ENCODE measurements at regions not wholly inside any gene's neighbourhood (a gene's known extent, or its start where the extent isn't known, plus 50 kb on each side); places are given as distances from the start of the nearest gene placed in this dataset.

DNA sequence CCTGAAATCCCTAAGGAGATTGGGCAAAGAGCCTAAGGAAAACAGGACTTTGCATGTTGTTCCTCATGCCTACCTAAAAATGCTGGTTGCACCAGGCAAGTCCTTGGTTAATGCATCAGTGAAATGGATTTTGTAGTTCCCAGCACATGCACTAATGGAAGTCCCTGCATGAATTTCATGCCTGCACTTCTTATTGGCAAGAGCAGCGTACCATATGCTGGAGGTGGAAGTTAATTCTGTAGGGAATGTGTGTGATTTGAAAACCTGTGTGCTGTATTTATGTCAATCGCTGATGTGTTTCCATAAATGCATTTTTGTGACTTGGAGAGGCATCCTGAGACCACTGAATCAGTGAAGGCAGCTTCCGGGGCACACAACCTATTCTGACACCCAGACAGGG is 140.3 kb upstream of the MTNR1B start:
- Histone ChIP-seq H3K9me3 (no peaks in the 10 kb centered on the region), H3K27me3 (replicated peaks; ENCODE audit: control insufficient read depth, insufficient read depth, low read length) (no peaks in the 10 kb centered on the region; the same call in 1 of the 2 replicates), H3K4me3 (ENCODE audit: low read depth, low read length) (no peak overlapping the region), H3K4me1 (no peaks in the 10 kb centered on the region), H3K36me3 (ENCODE audit: control insufficient read depth, insufficient read depth, low read length) (no peaks in the 10 kb centered on the region)
- CTCF ChIA-PET, result no interaction called here
- intact Hi-C loops (cut with micrococcal nuclease; ENCODE audit: unreplicated experiment), result no loop called here
- Mint-ChIP-seq H3K4me1 (ENCODE audit: low read depth, unreplicated experiment) (no peaks in the 10 kb centered on the region), H3K27ac (ENCODE audit: unreplicated experiment) (no peak overlapping the region), H3K27me3 (ENCODE audit: insufficient read depth, unreplicated experiment) (peaks cover 13% of the 10 kb centered on the region), H3K9me3 (ENCODE audit: unreplicated experiment) (no peaks in the 10 kb centered on the region), H3K4me3 (ENCODE audit: unreplicated experiment) (no peak overlapping the region), H3K36me3 (ENCODE audit: insufficient read depth, unreplicated experiment) (no peaks in the 10 kb centered on the region)
- no peak for DNase-seq
- POLR2A ChIA-PET, result no interaction called here
- no TSS peak for BruUV-seq (replicated peaks)
- TF ChIP-seq, protein P1, sequence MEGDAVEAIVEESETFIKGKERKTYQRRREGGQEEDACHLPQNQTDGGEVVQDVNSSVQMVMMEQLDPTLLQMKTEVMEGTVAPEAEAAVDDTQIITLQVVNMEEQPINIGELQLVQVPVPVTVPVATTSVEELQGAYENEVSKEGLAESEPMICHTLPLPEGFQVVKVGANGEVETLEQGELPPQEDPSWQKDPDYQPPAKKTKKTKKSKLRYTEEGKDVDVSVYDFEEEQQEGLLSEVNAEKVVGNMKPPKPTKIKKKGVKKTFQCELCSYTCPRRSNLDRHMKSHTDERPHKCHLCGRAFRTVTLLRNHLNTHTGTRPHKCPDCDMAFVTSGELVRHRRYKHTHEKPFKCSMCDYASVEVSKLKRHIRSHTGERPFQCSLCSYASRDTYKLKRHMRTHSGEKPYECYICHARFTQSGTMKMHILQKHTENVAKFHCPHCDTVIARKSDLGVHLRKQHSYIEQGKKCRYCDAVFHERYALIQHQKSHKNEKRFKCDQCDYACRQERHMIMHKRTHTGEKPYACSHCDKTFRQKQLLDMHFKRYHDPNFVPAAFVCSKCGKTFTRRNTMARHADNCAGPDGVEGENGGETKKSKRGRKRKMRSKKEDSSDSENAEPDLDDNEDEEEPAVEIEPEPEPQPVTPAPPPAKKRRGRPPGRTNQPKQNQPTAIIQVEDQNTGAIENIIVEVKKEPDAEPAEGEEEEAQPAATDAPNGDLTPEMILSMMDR (IDR thresholded peaks at IDR 0.05; ENCODE audit: insufficient read depth in 1 of 2, low read depth in 1 of 2, low read length in 1 of 2, severe bottlenecking in 1 of 2, unreplicated experiment in 1 of 2), result no peak

DNA sequence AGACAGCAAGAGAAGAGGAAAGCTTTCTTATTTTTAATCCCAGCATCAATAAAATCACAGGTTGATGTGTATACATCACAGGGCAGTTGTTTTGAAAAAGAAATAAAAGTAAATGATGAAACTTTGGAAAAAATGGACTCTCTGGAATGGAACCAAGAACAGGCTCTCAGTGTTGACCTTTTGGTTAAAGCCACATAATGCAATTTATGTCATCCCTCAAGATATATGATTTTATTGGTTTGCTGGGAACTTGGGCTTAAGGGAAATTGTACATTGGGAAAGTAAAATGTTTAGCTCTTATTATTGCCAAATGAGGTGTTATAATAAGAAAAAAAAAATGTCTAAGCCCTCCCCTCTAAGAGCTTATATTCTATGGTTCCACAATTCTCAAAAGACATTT is 139.8 kb upstream of the MTNR1B start:
- CTCF ChIA-PET, result no interaction called here
- BruUV-seq (replicated peaks), result no TSS peak
- Histone ChIP-seq H3K4me3 (ENCODE audit: low read depth, low read length) (no peak overlapping the region), H3K4me1 (no peaks in the 10 kb centered on the region), H3K27me3 (replicated peaks; ENCODE audit: control insufficient read depth, insufficient read depth, low read length) (no peaks in the 10 kb centered on the region; the same call in 1 of the 2 replicates), H3K9me3 (no peaks in the 10 kb centered on the region), H3K36me3 (ENCODE audit: control insufficient read depth, insufficient read depth, low read length) (no peaks in the 10 kb centered on the region)
- POLR2A ChIA-PET, result no interaction called here
- DNase-seq, result no peak
- no peaks in the 10 kb centered on the region for H3K4me1 Mint-ChIP-seq (ENCODE audit: low read depth, unreplicated experiment)
- intact Hi-C loops (cut with micrococcal nuclease; ENCODE audit: unreplicated experiment), result no loop called here
- TF ChIP-seq, protein P1 (IDR thresholded peaks at IDR 0.05; ENCODE audit: insufficient read depth in 1 of 2, low read depth in 1 of 2, low read length in 1 of 2, severe bottlenecking in 1 of 2, unreplicated experiment in 1 of 2), result no peak
- no peak overlapping the region for H3K4me3 Mint-ChIP-seq (ENCODE audit: unreplicated experiment)
- peaks cover 15% of the 10 kb centered on the region for H3K27me3 Mint-ChIP-seq (ENCODE audit: insufficient read depth, unreplicated experiment)
- H3K9me3 Mint-ChIP-seq (ENCODE audit: unreplicated experiment), result no peaks in the 10 kb centered on the region
- H3K36me3 Mint-ChIP-seq (ENCODE audit: insufficient read depth, unreplicated experiment), result no peaks in the 10 kb centered on the region
- no peak overlapping the region for H3K27ac Mint-ChIP-seq (ENCODE audit: unreplicated experiment)

DNA sequence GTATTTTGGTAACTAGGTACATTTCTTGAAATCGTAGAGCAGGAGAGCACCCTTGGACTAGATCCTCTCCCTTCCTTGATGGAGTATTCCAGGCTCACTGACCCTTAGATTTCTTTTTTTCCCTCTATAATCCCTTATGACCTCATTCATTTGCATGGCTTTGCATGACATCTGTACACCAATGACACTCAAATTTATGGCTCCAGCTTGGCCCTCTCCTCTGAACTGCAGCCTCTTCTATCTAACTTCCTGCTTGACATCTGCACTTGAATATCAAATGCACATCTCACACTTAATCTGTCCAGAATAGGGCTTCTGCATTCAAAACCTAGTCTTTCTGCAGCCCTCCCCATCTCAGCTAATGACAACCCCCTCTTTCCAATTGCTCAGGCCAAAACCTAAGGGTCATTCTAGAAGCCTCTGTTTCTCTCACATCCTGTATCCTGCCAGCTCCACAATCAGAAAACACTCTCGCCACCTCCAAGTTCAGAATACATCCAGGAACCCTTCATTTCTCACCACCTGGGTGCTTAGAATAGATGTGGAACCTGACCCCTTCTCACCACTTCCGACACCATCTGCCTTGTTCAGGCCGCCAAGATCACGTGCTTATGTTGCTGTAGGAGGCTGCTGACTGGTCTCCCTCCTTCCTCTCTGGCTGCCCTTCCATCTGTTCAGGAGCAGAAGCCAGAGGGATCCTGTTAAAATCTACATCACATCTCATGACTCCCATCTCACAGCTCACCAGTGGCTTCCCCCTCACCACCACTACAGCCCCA is 138.9 kb upstream of the MTNR1B start:
- BruUV-seq (replicated peaks), result no TSS peak
- no peak for DNase-seq
- Mint-ChIP-seq H3K4me3 (ENCODE audit: unreplicated experiment) (no peak overlapping the region), H3K4me1 (ENCODE audit: low read depth, unreplicated experiment) (no peaks in the 10 kb centered on the region), H3K36me3 (ENCODE audit: insufficient read depth, unreplicated experiment) (no peaks in the 10 kb centered on the region), H3K9me3 (ENCODE audit: unreplicated experiment) (no peaks in the 10 kb centered on the region), H3K27me3 (ENCODE audit: insufficient read depth, unreplicated experiment) (peaks cover 11% of the 10 kb centered on the region), H3K27ac (ENCODE audit: unreplicated experiment) (no peak overlapping the region)
- Histone ChIP-seq H3K27me3 (replicated peaks; ENCODE audit: control insufficient read depth, insufficient read depth, low read length) (no peaks in the 10 kb centered on the region; the same call in 1 of the 2 replicates), H3K36me3 (ENCODE audit: control insufficient read depth, insufficient read depth, low read length) (no peaks in the 10 kb centered on the region), H3K4me1 (no peaks in the 10 kb centered on the region), H3K4me3 (ENCODE audit: low read depth, low read length) (no peak overlapping the region), H3K9me3 (no peaks in the 10 kb centered on the region)
- intact Hi-C loops (cut with micrococcal nuclease; ENCODE audit: unreplicated experiment), result no loop called here
- CTCF ChIA-PET, result no interaction called here
- POLR2A ChIA-PET, result no interaction called here
- TF ChIP-seq, protein P1 (IDR thresholded peaks at IDR 0.05; ENCODE audit: insufficient read depth in 1 of 2, low read depth in 1 of 2, low read length in 1 of 2, severe bottlenecking in 1 of 2, unreplicated experiment in 1 of 2), result no peak

Measured in Caco-2 (cell line).